Cardiac fibroblast (primary cell): ENCODE measurements at regions not wholly inside any gene's neighbourhood (a gene's known extent, or its start where the extent isn't known, plus 50 kb on each side); places are given as distances from the start of the nearest gene placed in this dataset.

Experiments
- DNase-seq, 2 donors: peaks; one replicate each; pipeline versions ENCODE4 v3.0.0 to v3.0.0-alpha.2; 2010; ENCODE audit warnings: low read depth in 2 of 2
- H3K4me3 ChIP-seq, 2 donors: replicated peaks in 1 of 2; 1 replicate in 1 of 2; 2 replicates in 1 of 2; pipeline ENCODE4 v1.5.1; 2011; ENCODE audit warnings: low read depth in 2 of 2, low read length in 2 of 2, mild to moderate bottlenecking in 2 of 2, moderate library complexity in 1 of 2
- CTCF ChIP-seq: IDR thresholded peaks from one replicate; pipeline ENCODE4 v1.5.1; 2011; ENCODE audit warnings: low read depth, mild to moderate bottlenecking, low read length, inconsistent platforms

GRCh38 chr2:104774631-104775030, 79.3 kb upstream of the POU3F3 start:
- DNase-seq = peak in 1 of 2 donors; percentile 50
- TF ChIP-seq CTCF = no peak
- H3K4me3 ChIP-seq = no peak overlapping the region

GRCh38 chr2:104777721-104778120, 76.2 kb upstream of the POU3F3 start:
- no peak for DNase-seq

GRCh38 chr2:104781151-104781550, 72.8 kb upstream of the POU3F3 start:
- DNase-seq = no peak
- TF ChIP-seq CTCF = no peak
- no peak overlapping the region for H3K4me3 ChIP-seq

More at GRCh38 chr2:104777721-104778120, 76.2 kb upstream of the POU3F3 start:
- no peak for TF ChIP-seq CTCF
- no peak overlapping the region for H3K4me3 ChIP-seq

- no peak for DNase-seq
- H3K4me3 ChIP-seq = no peak overlapping the region
- no peak for TF ChIP-seq CTCF
These were observed 69.7 kb upstream of the POU3F3 start for GRCh38 chr2:104784264-104784663.

- no peak for DNase-seq
- no peak for TF ChIP-seq CTCF
- no peak overlapping the region for H3K4me3 ChIP-seq
These were observed 67.7 kb upstream of the POU3F3 start for GRCh38 chr2:104786204-104786603.

GRCh38 chr2:104786821-104787220, 67.1 kb upstream of the POU3F3 start:
- no peak overlapping the region for H3K4me3 ChIP-seq
- TF ChIP-seq CTCF = no peak
- DNase-seq = peak in 1 of 2 donors; percentile 30
